ENCODE measurements at regions not wholly inside any gene's neighbourhood (a gene's known extent, or its start where the extent isn't known, plus 50 kb on each side); places are given as distances from the start of the nearest gene placed in this dataset.

- no peak for TF ChIP-seq CTCF (IDR thresholded peaks at IDR 0.05)
- TF ChIP-seq RAD21 (IDR thresholded peaks at IDR 0.05; ENCODE audit: low read length), result no peak
- TF ChIP-seq TCF12 (IDR thresholded peaks at IDR 0.05), result no peak
- no peak for TF ChIP-seq FOXM1 (IDR thresholded peaks at IDR 0.05; ENCODE audit: low read depth)
- no peak for TF ChIP-seq USF1 (IDR thresholded peaks at IDR 0.05; ENCODE audit: borderline replicate concordance, low read depth)
- no peak for TF ChIP-seq EZH2phosphoT487 (IDR thresholded peaks at IDR 0.05; ENCODE audit: borderline replicate concordance, low read depth)
- no peak for TF ChIP-seq YY1 (IDR thresholded peaks at IDR 0.05; ENCODE audit: low read depth)
- no peak for TF ChIP-seq TAF1 (IDR thresholded peaks at IDR 0.05; ENCODE audit: borderline replicate concordance, low read depth, low read length)
Measured at GRCh38 chrX:40938423-40938822, 146.8 kb upstream of the USP9X start.
